DMS153 treated with DMSO at 0.1 percent for 48 hours (cell line): ENCODE measurements at regions not wholly inside any gene's neighbourhood (a gene's known extent, or its start where the extent isn't known, plus 50 kb on each side); places are given as distances from the start of the nearest gene placed in this dataset.

Experiments used
- DNase-seq: peaks from one replicate; lab custom pipeline; 2025; ENCODE audit not compliant: unreplicated experiment; lab: John Stamatoyannopoulos, UW

DNA sequence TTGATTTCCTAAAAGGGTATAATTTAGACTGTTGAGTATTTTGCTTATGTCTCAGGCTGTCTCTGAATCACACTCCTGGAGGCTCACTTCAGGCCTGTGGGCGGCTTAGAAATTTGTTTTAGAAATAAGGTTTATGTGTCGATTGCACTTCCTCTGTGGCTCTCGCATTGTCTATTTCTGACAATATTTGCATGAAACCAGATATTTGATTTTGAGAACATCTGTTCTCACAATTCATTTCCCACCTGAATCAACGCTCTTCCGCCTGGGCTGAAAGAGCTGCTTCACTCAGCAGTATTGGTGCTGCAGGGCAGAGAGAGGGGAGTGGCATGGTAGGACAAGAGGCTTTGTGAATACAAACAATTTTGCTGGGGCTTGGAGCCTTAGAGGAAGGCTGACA lies 262.0 kb downstream of the ADRA2A start:
- no peak for DNase-seq

DNA sequence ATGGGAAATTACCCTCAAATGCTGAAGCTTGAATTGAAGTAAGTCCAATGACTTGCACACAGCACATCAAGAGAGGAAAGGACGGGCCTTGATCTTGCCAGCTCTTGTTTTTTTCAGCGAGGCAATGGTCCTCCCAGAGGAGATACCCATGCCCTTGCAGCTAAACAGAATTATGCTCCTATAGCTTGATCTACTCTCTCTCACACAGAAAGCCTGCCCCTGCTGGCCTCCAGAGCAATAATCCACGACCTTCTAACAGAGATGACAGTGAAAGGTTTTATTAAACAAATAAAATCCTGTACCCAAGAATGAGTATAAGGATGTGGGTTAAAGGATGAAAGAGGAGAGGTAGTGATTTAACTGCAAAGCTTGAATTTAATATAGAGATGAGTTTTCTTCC lies 268.0 kb downstream of the ADRA2A start:
- no peak for DNase-seq

DNA sequence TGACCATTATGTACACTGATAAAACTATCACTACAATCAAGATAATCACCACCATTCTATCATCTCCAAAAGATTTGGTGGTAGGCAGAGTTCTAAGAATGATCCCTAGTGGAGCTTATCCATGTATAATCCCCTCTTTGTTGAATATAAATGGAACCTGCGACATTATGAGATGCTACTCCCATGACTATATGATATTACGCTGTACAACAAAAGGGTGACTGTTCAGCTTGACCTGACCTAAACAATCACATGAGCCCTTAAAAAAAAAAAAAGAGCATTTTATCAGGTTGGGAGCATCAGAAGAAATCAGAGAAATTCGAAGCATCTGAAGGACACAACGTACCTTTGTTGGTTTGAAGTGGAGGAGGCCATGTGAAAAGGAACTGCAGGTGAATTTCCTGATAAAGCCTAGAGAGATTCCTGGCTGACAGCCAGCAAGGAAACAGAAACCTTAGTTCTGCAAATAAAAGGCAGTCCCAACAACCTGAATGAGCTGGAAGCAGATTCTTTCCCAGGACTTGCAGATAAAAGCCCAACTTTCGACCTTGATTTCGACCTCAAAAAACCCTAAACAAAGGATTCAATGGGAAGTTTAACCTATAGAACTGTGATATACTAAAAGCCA lies 270.7 kb downstream of the ADRA2A start:
- no peak for DNase-seq

DNA sequence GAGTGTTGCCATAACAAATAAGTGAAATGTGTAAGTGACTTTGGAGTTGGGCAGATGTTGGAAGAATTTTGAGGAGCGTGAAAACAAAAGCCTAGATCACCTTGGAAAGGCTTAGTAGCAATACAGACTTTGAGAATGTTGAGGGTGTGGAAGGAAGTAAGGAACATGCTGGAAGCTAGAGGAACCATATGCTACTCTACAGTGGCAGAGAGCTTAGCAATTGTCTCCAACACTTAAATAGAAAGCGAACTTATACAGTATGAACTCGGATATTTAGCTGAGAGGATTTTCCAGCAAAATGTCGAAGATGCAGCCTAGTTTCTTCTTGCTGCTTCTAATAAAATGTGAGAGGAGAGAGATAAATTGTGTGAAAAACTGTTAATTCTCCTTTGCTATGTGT lies 271.2 kb downstream of the ADRA2A start:
- no peak for DNase-seq

DNA sequence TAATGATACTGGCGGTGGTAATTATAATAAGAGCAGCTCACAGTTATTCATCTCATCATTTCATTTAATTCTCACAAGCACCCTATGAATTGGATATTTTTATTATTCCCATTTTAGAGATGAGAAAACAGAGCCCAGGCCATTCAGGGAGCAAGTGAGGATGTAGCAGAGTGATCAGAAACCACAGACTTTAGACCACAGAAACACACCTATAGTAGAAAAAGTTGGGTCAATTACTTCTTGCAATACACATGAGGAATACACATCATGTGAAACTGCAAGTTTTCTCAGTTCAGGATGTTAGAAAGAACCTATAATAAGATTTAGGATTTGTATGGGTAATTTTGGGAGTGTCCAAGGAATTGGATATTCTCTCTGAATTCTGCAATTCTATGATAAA lies 278.0 kb downstream of the ADRA2A start:
- no peak for DNase-seq

DNA sequence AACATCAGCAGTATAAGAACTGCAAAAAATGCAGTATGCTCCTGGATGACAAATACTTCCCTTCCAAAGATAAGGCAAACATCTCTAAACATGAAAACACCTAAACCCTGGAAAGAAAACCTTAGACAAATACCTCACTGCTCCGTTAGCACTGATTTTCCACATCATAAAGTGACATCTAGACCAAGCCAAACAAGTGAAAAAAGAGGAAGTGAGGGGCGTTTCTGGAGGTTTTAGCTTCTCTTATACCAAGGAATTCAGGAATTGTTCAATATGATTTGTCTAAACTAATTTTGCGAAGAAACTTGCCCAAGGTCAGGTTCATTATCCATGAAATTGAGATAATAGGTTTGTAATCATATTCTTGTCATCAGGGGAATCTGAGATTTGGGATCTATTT lies 279.7 kb downstream of the ADRA2A start:
- DNase-seq = no peak

DNA sequence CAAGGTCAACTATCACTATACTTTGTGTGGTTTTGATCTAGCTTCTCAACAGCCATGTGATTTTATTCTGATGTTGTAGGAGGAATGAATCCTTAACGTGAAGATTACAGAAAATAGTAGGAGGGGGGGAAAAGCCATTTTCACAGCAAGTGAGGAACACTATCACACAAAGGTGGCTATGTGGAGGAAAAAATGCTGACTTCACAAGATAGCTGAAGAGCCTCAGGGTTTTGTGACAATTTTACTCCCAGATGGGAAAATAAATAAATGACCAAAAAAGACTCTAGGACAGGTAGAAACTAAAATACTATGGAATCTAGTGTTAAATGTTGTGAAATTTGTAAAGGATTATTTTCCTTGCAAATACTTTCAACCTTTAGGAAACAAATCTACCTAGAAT lies 281.0 kb downstream of the ADRA2A start:
- DNase-seq = no peak

DNA sequence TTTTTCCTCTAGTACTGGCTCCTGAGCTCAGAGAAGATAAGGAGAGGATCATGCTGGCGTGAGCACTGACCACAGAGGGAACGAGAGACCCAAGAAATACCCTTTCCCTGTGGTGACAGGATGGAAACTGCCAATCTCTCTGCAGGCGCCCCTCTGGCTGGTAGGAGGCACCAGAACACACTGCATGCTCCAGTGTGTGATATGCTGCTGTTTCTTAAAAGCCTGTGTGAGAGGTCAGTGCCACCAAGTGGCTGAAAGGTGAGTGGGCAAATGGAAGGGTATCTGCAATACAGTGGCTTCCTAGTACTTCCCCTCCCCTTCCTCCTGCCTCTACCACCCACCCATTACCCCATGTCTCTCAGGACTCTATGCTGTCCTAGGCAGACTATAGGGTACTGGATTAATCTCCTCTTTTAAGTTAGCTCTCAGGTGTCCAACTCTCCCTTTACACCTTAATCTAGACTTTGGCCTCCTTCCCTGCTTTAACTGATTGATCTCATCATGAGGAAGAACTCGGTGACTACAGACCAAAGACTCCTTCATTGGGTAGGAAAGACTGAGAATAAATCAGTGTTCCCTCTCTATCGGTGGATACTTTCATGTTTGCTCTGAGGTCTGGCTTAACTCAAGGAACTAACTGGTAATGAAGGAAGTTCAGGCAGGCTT lies 283.6 kb downstream of the ADRA2A start:
- peak; percentile 32 for DNase-seq

DNA sequence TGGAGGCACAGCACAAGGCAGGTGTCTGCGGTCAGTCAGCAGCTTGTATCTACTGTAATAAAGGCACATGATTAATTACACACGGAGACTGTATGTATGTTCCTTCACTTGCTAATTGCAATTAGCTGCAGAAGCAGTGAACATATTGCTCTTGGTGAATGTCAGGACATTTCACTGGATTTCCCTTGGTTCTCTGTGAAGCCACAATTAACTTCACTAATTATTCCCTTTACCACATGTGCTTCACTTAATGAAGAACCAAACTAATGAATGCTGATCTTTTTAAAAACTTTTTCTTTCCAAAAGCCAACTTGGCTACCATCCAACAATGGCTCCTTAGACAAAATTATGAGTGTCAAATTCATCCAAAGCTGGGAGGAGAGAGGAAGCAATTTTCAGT lies 290.7 kb downstream of the ADRA2A start:
- DNase-seq = no peak

DNA sequence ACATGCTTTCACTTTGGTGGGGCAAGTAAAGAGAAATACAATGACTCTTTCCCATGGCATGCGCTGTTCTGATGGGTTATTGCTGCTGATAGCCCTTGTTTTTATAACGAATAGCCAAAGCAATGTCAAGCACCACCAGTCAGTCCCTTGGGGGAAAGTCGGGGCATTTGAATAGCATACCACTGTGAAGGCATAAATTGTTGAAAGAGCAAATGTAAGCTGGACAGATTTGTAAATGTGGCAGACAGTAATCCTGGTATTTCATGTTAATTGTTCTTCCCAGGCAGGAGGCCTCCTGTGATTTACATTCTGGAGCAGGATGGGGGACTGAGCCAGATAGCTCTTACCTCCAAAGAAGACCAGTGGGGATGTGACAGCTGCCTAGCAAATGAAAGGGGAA lies 293.3 kb downstream of the ADRA2A start:
- no peak for DNase-seq

DNA sequence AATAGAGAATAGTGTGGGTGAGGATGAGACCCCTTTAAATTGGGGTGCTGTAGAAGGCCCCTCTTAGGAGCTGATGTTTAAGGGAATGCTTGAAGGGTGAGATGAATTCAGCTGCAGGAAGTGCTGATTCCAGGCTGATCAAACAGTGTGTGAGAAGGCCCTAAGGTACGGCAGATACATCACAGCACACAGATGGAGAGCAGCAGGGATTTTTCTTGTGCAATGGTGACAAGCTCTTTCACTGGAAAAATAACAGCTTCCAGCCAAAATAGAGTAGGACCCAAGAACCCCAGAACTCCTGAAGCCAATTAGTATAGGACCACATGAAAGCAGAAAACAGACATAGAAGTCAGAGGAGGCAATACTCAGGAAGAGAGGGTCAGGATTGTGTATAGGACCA lies 296.9 kb downstream of the ADRA2A start:
- DNase-seq = no peak

DNA sequence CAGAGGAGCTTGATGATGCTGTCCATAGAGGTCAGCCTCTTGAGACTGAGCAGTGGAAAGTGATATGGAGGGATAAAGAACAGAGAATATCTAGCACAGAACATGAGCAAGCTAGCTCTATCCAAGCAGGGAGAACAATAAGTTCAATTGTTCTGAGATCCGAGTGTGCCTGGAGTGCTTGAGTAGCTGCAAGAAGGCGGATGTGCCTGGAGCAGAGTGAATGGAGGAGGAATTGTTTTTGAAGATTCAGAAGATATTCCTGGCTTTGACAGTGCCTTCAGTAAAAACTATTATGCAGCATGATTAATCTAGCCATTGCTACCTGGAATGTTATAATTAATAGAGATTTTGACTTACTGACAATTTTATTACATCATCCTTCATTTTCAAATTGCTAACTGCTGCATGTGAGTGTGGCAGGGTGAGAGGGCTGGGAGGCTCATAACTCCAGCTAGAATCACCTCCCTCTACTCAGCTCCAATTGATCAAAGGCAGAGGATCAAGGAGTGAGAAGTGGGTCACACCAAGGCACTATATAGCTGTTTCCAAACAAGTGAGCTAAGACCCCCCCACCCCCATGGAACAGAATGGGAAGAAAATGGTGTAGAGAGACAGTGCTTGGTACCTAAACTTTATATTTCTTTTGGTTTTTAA lies 302.8 kb downstream of the ADRA2A start:
- DNase-seq = no peak

DNA sequence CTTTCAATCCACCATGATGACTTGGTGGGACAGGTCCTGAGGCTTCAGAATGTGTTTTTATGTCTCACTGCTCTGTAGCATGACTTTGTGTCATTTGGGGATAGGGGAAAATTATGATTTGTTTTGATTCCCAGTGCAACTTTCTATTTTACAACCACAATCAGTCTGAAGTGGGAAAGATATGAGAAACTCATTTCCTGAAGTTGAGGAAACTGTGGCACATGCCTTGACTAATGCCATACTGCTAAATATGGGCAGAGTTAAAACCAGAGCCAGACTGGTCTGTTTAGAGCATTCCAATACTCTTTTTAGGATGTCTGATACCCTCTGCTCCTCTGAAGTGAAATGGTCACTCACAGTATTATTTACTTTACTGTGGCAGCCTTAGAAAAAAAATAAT lies 307.7 kb downstream of the ADRA2A start:
- DNase-seq = no peak

DNA sequence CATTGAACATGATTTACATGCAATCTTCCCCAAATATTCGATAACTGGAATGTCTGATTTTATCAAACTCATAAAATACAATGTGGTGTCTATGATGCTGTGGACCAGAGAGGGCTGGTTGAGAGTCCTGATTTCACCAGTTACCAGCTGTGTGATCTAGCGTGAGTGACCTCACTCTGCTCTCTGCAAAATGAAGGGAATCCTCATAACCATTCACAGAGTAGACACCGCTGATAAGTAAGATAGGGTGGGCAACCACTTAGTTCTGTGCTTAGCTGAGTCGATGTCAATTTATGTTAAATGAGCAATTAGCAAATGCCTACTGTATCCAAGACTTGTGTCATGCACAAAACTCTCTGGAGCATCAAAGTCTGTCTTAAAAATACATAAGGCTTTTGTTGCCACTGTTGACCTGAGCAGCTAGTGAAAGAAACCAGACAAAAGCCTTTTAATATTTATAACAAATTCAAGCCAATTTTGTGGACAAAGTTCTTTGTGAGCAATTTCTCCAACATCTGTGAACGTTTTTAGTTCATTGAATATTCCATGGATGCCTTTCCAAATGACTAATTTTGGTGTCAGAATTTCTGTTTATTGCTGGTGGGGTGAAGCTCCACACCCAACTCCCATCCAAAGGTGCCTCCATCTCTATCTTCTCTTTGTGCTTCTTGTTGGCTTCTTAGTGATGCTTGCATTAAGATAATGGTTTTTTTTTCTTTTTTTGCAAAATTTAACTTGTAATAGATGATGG lies 314.2 kb downstream of the ADRA2A start:
- DNase-seq = no peak

DNA sequence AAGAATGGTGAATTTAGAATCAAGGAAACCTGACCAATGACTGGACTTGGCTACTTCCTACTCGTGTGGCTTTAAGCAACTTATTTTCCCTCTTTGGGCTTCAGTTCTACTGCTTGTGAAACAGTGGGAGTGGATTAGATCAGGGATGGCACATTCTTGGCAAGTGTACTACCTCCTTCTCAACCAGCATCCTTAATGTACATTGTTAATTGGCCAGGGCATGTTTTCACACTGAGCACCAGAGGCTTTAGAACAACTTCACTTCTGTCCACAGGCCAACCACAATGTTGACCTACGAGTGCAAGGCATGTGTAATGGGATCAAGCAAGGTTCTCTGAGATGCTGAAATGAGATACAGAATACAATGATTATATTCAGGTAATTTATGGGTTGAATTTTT lies 315.3 kb downstream of the ADRA2A start:
- DNase-seq = no peak

DNA sequence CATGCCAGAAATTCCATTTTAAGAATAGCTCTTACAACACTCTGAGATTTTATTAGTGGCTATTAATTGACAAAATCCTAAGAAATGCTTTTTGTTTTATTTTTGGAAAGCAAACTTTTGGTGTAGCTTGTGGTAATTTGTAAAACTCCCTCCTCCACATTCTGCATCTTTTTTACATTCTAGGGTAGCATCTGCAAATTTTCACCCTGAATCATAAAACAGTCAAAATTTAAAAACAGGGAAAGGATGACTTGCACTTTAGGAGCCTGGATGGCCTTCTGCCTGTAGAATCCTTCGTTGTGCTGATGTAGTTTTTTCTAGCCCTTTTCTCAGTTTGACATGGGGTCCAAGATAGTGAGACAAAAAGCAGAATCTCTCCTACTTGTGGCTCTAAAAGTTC lies 316.1 kb downstream of the ADRA2A start:
- DNase-seq = no peak

DNA sequence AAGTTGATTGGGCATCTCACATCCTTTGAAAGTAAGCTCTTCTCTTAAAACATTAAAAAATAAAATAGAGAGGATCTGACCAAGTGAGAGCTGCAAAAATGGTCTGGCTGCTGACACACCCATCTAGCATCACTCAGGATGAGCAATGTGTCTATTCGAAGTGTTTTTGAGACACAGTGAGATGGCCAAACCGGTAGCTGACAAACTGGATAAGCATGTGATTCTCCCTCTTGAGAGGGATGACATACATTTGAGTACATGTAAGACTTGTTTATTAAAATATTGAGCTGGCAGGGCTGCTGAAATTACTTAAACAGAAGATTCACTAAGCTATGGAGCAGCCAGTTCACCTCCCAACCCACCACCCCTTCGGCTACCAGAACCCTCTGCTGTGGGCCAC lies 333.9 kb downstream of the ADRA2A start:
- DNase-seq = no peak

DNA sequence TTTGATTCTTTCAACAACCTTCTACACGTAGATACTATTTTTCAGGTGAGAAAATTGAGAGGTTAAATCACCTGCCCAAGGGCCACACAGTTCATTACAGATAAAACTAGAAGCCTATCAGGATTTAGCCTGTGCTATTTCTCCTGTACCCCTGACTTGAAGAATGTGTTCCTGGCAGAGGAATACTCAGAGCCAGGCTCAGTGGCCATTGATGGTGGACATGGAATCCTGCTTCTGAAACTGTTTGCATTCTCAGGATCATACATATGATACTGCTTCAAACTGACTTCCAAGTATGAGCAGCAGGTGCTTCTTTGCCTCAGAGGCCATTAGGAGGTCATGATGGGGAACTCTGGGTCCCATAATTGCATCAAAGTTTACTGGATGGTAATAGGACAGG lies 348.6 kb downstream of the ADRA2A start:
- DNase-seq = no peak

DNA sequence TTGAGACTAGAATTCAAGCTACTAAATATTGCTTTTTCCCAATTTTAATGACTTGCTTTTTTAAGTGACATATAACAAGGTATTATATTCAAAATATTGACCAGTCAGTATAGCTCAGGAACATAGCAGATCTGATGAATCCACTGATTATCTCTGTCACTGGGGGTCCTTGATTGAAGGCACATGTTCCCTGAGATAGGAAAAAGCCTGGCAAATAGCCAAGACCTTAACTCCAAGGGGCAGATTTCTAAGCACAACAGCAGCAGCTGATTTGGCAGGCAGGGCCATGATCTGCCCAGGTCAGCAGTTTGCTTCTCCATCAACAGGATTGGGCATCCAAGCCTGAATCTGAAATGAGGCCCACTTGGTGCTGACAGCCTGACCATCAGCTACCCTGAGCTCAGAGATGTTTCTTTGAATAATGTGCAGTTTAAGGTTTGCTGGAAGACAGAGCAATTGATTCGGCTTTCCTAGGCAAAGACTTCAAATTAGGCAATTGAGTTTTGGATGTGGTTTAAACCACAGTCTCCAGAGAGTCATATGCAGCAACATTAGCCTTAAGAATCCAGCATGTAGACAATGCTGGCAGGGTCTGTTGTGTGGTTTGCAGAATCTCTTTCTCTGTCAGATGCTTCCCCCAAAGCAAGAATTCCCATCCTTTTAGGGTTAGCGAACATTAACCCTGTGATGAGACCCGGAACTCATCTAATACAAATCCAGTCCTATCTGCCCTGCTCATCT lies 352.6 kb downstream of the ADRA2A start:
- DNase-seq = no peak

DNA sequence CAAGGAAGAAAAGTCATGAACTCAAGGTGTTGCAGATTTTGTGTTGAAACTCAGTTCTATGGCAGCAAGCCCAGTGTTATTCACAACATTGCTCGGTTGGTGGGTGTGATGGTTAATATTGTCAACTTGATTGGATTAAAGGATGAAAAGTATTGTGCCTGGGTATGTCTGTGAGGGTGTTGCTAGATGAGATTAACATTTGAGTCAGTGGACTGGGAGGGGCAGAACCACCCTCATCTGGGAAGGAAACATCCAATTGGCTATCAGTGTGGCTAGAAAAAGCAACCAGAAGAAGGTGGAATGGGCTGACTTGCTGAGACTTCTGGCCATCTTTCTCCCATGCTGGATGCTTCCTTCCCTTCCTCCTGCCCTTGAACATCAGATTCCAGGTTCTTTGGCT lies 353.2 kb downstream of the ADRA2A start:
- DNase-seq = no peak

DNA sequence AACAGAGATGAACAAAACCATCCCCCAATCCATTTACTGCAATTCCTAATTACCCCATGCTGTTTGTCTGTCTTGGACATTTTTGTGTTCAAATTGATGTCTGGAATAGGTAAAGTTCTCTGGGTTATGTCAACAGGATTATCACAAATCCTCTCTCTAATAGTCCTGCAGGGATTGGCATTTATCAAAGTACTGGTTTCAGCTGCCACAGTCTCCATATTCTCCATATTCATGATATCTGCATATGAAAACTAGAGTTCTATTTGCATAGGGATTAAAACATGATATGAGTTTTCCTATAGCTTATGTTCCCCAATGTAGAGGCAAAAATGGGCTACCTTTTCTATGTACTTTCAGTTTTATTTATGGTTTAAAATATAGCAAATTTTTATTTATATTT lies 355.8 kb downstream of the ADRA2A start:
- no peak for DNase-seq
